ENCODE measurements at regions not wholly inside any gene's neighbourhood (a gene's known extent, or its start where the extent isn't known, plus 50 kb on each side); places are given as distances from the start of the nearest gene placed in this dataset.

- Mint-ChIP-seq H3K36me3 (ENCODE audit: low read depth) (peaks cover 15% of the 10 kb centered on the region), H3K4me1 (peaks cover 69% of the 10 kb centered on the region), H3K9me3 (peaks cover 24% of the 10 kb centered on the region), H3K27me3 (ENCODE audit: low read depth, poor library complexity) (peaks cover 6% of the 10 kb centered on the region), H3K27ac (peak overlapping the region; percentile 75), H3K4me3 (no peak overlapping the region)
- TF ChIP-seq, protein P1, sequence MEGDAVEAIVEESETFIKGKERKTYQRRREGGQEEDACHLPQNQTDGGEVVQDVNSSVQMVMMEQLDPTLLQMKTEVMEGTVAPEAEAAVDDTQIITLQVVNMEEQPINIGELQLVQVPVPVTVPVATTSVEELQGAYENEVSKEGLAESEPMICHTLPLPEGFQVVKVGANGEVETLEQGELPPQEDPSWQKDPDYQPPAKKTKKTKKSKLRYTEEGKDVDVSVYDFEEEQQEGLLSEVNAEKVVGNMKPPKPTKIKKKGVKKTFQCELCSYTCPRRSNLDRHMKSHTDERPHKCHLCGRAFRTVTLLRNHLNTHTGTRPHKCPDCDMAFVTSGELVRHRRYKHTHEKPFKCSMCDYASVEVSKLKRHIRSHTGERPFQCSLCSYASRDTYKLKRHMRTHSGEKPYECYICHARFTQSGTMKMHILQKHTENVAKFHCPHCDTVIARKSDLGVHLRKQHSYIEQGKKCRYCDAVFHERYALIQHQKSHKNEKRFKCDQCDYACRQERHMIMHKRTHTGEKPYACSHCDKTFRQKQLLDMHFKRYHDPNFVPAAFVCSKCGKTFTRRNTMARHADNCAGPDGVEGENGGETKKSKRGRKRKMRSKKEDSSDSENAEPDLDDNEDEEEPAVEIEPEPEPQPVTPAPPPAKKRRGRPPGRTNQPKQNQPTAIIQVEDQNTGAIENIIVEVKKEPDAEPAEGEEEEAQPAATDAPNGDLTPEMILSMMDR (IDR thresholded peaks at IDR 0.05), result no peak
- no peak for DNase-seq
These were observed 133.0 kb upstream of the PLCB4 start for GRCh38 chr20:8935878-8936277.

DNA sequence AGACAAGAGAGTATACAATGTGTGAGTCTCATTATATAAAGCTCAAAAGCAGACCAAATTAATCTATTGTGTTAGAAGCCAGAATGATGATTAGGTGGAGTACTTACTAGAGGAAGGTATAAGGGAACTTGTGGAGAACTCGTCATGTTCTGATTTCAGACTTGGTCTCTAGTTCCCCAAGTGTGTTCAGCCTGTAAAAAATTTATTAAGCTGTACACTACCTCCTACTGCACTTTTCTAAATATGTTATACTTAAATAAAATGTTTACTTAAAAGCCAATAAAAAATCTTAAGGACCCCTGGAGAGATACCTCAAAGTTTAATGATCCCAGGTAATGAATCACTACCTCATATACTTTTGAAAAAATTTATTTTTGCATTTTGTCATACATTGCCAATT is 130.4 kb upstream of the PLCB4 start:
- H3K36me3 Mint-ChIP-seq (ENCODE audit: low read depth), result no peaks in the 10 kb centered on the region
- TF ChIP-seq, protein P1 (IDR thresholded peaks at IDR 0.05), result no peak
- no peak overlapping the region for H3K4me3 Mint-ChIP-seq
- no peaks in the 10 kb centered on the region for H3K9me3 Mint-ChIP-seq
- no peak overlapping the region for H3K27ac Mint-ChIP-seq
- H3K4me1 Mint-ChIP-seq, result peaks cover 55% of the 10 kb centered on the region
- no peak for DNase-seq
- H3K27me3 Mint-ChIP-seq (ENCODE audit: low read depth, poor library complexity), result peaks cover 10% of the 10 kb centered on the region

DNA sequence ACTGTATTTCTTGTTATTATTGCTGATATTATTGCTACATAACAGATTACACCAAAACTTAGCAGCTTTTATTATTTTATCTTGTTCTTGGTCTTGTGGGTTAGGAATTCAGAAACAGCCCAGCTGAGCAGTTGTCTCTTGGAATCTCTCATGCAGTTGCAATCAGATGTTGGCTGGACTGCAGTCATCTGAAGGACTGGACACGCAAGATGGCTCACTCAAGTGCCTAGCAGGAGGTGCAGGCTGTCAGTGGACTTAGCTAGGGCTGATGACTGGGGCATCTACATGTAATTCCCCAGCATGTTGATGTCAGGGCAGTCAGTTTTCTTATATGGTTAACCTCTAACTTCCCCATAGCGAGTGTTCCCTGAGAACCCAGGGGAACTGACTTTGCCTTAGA is 128.6 kb upstream of the PLCB4 start:
- no peak for DNase-seq
- Mint-ChIP-seq H3K27ac (no peak overlapping the region), H3K4me3 (no peak overlapping the region), H3K4me1 (peaks cover 45% of the 10 kb centered on the region), H3K27me3 (ENCODE audit: low read depth, poor library complexity) (peaks cover 10% of the 10 kb centered on the region), H3K9me3 (no peaks in the 10 kb centered on the region), H3K36me3 (ENCODE audit: low read depth) (no peaks in the 10 kb centered on the region)
- TF ChIP-seq, protein P1 (IDR thresholded peaks at IDR 0.05), result no peak

GRCh38 chr20:8943631-8944030 is 125.3 kb upstream of the PLCB4 start:
- H3K27me3 Mint-ChIP-seq (ENCODE audit: low read depth, poor library complexity), result peaks cover 8% of the 10 kb centered on the region
- peaks cover 32% of the 10 kb centered on the region for H3K4me1 Mint-ChIP-seq
- no peaks in the 10 kb centered on the region for H3K9me3 Mint-ChIP-seq
- no peaks in the 10 kb centered on the region for H3K36me3 Mint-ChIP-seq (ENCODE audit: low read depth)
- TF ChIP-seq, protein P1 (IDR thresholded peaks at IDR 0.05), result no peak
- H3K27ac Mint-ChIP-seq, result no peak overlapping the region
- DNase-seq, result no peak
- no peak overlapping the region for H3K4me3 Mint-ChIP-seq

DNA sequence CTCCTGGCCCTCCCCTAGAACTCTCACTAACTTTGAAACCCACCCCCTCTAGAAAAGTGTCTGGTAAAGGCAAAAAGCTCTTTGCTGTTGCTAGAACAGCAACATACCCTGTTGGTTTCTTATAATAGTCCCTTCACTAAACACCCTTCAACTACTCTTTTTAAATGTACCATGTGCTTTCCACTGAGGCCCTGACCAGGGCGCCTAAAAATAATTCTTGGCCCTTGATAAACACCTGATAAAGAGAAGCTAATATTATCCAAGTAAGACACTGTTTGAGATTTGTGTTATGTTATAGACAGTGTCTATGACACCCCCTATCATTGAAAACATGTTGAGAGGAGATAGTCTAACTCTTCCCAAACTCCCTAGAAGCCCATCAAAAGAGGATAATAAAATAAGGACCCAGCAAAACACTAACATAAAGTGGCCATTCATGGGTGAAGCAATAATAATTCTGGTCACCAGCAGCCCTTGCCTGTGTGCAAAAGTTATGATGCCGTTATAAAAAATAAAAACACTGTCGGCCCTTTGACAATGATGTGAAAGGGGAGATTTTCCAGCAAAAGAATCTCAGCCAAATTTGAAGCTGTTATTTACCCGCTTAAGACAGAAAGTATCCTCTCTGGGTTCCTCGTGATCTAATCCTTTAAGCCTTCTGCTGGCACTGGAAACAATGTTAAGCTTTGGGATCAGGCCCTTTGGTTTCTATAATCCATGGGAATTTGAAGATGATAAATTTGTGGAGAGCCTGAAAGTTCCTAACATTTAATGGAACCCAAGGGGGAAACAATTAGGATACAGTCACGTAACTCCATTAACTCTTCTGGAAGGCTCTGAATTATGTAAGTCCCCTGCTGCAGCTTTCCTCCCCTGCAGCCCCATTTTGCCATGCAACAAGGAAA is 122.6 kb upstream of the PLCB4 start:
- peaks cover 6% of the 10 kb centered on the region for H3K27me3 Mint-ChIP-seq (ENCODE audit: low read depth, poor library complexity)
- no peak for DNase-seq
- H3K36me3 Mint-ChIP-seq (ENCODE audit: low read depth), result no peaks in the 10 kb centered on the region
- no peaks in the 10 kb centered on the region for H3K9me3 Mint-ChIP-seq
- H3K27ac Mint-ChIP-seq, result no peak overlapping the region
- no peak overlapping the region for H3K4me3 Mint-ChIP-seq
- peaks cover 25% of the 10 kb centered on the region for H3K4me1 Mint-ChIP-seq
- TF ChIP-seq, protein P1 (IDR thresholded peaks at IDR 0.05), result no peak

All from nephron progenitor cell (in vitro differentiated cells).